ENCODE measurements at regions not wholly inside any gene's neighbourhood (a gene's known extent, or its start where the extent isn't known, plus 50 kb on each side); places are given as distances from the start of the nearest gene placed in this dataset.
A peak's percentile ranks its signal among the peaks of the same experiment; 100 is the strongest.
"Not testable (repeated sequence)": the region's sequence is repeated elsewhere in the genome, so short reads cannot be mapped to it uniquely, and the experiment has no call there.

DNA sequence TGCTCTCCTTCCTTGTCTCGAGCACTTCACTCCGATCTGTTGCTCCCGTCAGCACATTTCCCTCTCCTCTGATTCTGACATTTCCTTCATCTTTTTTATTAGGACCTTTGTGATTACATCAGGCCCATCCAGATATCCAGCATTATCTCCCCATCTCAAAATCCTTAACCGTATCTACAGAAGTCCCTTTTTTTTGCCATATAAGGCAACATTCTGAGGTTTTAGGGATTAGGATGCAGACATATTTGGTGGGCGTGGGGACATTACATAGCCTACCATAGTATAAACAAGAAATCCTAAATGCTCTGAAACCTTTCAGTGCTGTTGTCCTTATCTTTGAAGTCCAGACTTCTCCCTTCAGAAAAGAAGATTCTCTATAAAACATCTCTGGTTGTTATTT lies 505.0 kb upstream of the PITX2 start:
- no peaks in the 10 kb centered on the region for H3K36me3 ChIP-seq (ENCODE audit: control insufficient read depth, insufficient read depth, low read length)
- peak overlapping the region; percentile 8; the same call in 1 of the 2 replicates for H3K27ac ChIP-seq (ENCODE audit: low read depth, low read length)
- no peak overlapping the region for H3K4me3 ChIP-seq (ENCODE audit: low read depth, low read length)
- H3K9me3 ChIP-seq (ENCODE audit: control insufficient read depth, insufficient read depth, low read depth, low read length), result no peaks in the 10 kb centered on the region
- no peaks in the 10 kb centered on the region; the same call in 1 of the 2 replicates for H3K4me1 ChIP-seq (ENCODE audit: control insufficient read depth, insufficient read depth, low read length)
- no peak overlapping the region for H3K9ac ChIP-seq (ENCODE audit: low read length)
- no peaks in the 10 kb centered on the region for H3K27me3 ChIP-seq (ENCODE audit: control insufficient read depth, insufficient read depth, low read length)

DNA sequence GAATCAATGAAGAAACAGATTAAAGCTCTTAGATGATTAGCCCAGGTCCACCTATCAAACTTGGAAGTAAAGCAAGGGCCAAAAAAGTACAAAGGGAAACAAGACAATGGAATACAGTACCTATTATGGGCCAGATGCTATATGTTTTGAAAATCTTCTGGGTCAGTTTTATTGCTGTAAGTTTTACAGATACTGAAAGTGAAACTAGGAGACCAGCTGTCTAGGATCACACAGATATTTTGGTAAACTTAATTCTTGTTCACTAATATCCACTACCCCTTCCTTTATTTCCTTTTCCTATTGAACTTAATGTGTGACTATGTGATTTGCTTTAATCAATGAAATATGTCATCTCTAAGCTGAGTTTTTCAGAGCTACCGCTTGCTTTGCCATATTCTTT lies 505.4 kb upstream of the PITX2 start:
- H3K9me3 ChIP-seq (ENCODE audit: control insufficient read depth, insufficient read depth, low read depth, low read length), result no peaks in the 10 kb centered on the region
- H3K4me1 ChIP-seq (ENCODE audit: control insufficient read depth, insufficient read depth, low read length), result no peaks in the 10 kb centered on the region; the same call in 1 of the 2 replicates
- H3K4me3 ChIP-seq (ENCODE audit: low read depth, low read length), result no peak overlapping the region
- peak overlapping the region; percentile 8; the same call in 1 of the 2 replicates for H3K27ac ChIP-seq (ENCODE audit: low read depth, low read length)
- no peak overlapping the region for H3K9ac ChIP-seq (ENCODE audit: low read length)
- H3K36me3 ChIP-seq (ENCODE audit: control insufficient read depth, insufficient read depth, low read length), result no peaks in the 10 kb centered on the region
- no peaks in the 10 kb centered on the region for H3K27me3 ChIP-seq (ENCODE audit: control insufficient read depth, insufficient read depth, low read length)

DNA sequence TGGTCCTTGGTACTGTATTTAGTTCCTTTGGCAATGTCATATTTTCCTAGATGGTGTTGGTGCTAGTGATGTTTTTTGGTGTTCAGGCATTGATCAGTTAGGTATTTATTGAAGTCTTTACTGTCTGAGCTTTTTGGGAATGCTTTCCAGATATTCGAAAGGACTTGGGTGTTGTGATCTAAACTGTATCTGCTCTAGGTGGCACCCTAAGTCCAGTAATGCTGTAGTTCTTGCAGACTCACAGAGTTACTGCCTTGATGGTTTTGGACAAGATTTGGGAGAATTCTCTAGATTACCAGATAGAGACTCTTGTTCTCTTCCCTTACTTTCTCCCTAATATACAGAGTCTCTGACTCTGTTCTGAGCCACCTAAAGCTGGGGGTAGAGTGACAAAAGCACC lies 513.6 kb upstream of the PITX2 start:
- Histone ChIP-seq H3K9ac (ENCODE audit: low read length) (no peak overlapping the region), H3K27ac (ENCODE audit: low read depth, low read length) (no peak overlapping the region)

DNA sequence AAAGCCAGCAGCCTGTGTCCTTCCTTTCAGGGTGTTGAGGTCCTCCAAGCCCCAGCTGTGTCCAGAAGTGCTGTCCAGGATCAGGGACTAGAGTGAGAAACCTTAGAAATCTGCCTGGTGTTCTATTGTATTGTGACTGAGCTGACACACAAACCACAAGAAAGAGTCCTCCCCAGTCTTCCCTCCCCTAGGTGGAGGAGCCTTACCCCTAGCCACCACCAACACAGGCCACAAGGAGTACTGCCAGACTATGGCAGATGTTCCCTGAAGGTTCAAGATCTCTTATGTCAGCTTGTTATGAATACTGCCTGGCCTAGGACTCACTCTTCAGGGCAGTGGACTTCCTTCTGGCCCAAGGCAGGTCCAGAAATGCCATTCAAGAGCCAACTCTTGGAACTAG lies 514.1 kb upstream of the PITX2 start:
- Histone ChIP-seq H3K9me3 (ENCODE audit: control insufficient read depth, insufficient read depth, low read depth, low read length) (no peaks in the 10 kb centered on the region), H3K27ac (ENCODE audit: low read depth, low read length) (no peak overlapping the region), H3K36me3 (ENCODE audit: control insufficient read depth, insufficient read depth, low read length) (no peaks in the 10 kb centered on the region), H3K9ac (ENCODE audit: low read length) (no peak overlapping the region), H3K4me1 (ENCODE audit: control insufficient read depth, insufficient read depth, low read length) (no peaks in the 10 kb centered on the region), H3K27me3 (ENCODE audit: control insufficient read depth, insufficient read depth, low read length) (no peaks in the 10 kb centered on the region), H3K4me3 (ENCODE audit: low read depth, low read length) (no peak overlapping the region)

More for the DNA sequence above, 513.6 kb upstream of the PITX2 start:
- Histone ChIP-seq H3K4me1 (ENCODE audit: control insufficient read depth, insufficient read depth, low read length) (no peaks in the 10 kb centered on the region), H3K9me3 (ENCODE audit: control insufficient read depth, insufficient read depth, low read depth, low read length) (no peaks in the 10 kb centered on the region), H3K4me3 (ENCODE audit: low read depth, low read length) (no peak overlapping the region), H3K27me3 (ENCODE audit: control insufficient read depth, insufficient read depth, low read length) (no peaks in the 10 kb centered on the region), H3K36me3 (ENCODE audit: control insufficient read depth, insufficient read depth, low read length) (no peaks in the 10 kb centered on the region)

DNA sequence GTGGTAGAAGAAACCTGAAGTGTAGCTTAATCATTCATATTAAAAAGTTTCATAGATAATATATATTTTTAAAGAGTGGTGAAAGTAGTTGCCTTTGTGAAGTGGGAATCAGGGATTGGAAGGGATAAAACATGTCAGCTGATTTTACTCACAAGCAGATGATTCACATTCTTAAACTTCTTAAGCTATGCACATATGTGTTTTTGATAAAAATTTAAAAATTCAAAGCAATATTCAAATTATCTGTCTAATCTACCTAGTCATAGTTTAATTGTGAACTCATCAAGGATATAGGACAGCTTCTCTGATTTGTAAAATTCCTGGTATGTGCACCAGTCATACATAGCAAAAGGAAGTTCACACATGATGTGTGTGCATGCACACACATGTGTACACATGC lies 520.6 kb upstream of the PITX2 start:
- H3K9me3 ChIP-seq (ENCODE audit: control insufficient read depth, insufficient read depth, low read depth, low read length), result no peaks in the 10 kb centered on the region
- H3K27me3 ChIP-seq (ENCODE audit: control insufficient read depth, insufficient read depth, low read length), result no peaks in the 10 kb centered on the region
- H3K4me3 ChIP-seq (ENCODE audit: low read depth, low read length), result no peak overlapping the region
- no peaks in the 10 kb centered on the region for H3K36me3 ChIP-seq (ENCODE audit: control insufficient read depth, insufficient read depth, low read length)
- H3K9ac ChIP-seq (ENCODE audit: low read length), result no peak overlapping the region
- H3K27ac ChIP-seq (ENCODE audit: low read depth, low read length), result no peak overlapping the region
- no peaks in the 10 kb centered on the region for H3K4me1 ChIP-seq (ENCODE audit: control insufficient read depth, insufficient read depth, low read length)

DNA sequence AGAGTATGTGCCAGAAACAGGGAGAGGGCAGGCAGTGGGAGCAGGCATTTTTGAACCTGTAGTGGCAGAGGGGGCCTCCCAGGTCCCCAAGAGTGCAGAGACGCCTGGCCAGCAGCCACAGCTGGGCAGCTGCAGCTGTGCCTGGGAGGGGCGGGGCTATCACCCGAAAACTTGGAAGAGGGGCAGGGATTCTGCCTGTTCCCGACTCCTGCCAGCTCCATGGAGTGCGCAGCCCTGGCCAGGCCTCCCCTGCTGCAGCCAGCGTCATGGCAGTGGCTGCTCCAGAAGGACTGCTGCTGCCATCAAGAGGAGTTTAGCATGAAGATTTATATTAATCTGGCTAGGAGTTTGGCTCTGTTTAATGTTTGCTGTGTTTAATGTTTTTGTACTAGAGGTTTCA lies 532.1 kb upstream of the PITX2 start:
- H3K4me3 ChIP-seq (ENCODE audit: low read depth, low read length), result no peak overlapping the region
- H3K36me3 ChIP-seq (ENCODE audit: control insufficient read depth, insufficient read depth, low read length), result no peaks in the 10 kb centered on the region
- no peak overlapping the region for H3K9ac ChIP-seq (ENCODE audit: low read length)
- no peaks in the 10 kb centered on the region for H3K4me1 ChIP-seq (ENCODE audit: control insufficient read depth, insufficient read depth, low read length)
- H3K9me3 ChIP-seq (ENCODE audit: control insufficient read depth, insufficient read depth, low read depth, low read length), result peaks cover 17% of the 10 kb centered on the region
- no peaks in the 10 kb centered on the region for H3K27me3 ChIP-seq (ENCODE audit: control insufficient read depth, insufficient read depth, low read length)
- H3K27ac ChIP-seq (ENCODE audit: low read depth, low read length), result no peak overlapping the region

DNA sequence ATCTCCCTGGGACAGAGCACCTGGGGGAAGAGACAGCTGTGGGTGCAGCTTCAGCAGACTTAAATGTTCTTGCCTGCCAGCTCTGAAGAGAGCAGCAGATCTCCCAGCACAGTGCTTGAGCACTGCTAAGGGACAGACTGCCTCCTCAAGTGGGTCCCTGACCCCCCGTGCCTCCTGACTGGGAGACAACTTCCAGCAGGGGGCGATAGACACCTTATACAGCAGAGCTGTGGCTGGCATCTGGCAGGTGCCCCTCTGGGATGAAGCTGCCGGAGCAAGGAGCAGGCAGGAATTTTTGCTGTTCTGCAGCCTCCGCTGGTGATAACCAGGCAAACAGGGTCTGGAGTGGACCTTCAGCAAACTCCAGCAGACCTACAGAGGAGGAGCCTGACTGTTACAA lies 541.7 kb upstream of the PITX2 start:
- not testable (repeated sequence) for H3K9ac ChIP-seq (ENCODE audit: low read length); H3K36me3 ChIP-seq (ENCODE audit: control insufficient read depth, insufficient read depth, low read length); H3K4me1 ChIP-seq (ENCODE audit: control insufficient read depth, insufficient read depth, low read length); H3K9me3 ChIP-seq (ENCODE audit: control insufficient read depth, insufficient read depth, low read depth, low read length); H3K27ac ChIP-seq (ENCODE audit: low read depth, low read length); H3K4me3 ChIP-seq (ENCODE audit: low read depth, low read length); H3K27me3 ChIP-seq (ENCODE audit: control insufficient read depth, insufficient read depth, low read length)

DNA sequence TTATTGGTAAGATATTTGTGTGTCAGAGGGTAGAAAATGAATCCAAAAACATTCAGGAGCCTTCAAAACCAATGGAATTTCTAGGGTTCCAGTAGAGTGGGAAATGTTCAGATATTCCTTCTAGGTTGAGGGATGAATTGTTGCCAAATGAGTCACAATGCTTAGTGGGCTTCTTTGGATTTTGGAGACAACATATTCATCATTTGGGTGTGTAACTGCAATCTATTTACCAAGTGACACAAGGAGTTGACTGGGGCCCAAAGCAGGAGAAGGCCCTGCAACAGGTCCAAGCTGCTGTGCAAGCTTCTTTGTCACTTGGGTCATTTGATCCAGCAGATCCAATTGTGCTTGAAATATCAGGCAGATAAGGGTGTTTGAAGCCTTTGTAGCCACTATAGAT lies 551.5 kb upstream of the PITX2 start:
- Histone ChIP-seq H3K9me3 (ENCODE audit: control insufficient read depth, insufficient read depth, low read depth, low read length) (no peaks in the 10 kb centered on the region), H3K27me3 (ENCODE audit: control insufficient read depth, insufficient read depth, low read length) (no peaks in the 10 kb centered on the region), H3K4me3 (ENCODE audit: low read depth, low read length) (no peak overlapping the region), H3K36me3 (ENCODE audit: control insufficient read depth, insufficient read depth, low read length) (no peaks in the 10 kb centered on the region), H3K9ac (ENCODE audit: low read length) (no peak overlapping the region), H3K27ac (ENCODE audit: low read depth, low read length) (no peak overlapping the region), H3K4me1 (ENCODE audit: control insufficient read depth, insufficient read depth, low read length) (no peaks in the 10 kb centered on the region)

DNA sequence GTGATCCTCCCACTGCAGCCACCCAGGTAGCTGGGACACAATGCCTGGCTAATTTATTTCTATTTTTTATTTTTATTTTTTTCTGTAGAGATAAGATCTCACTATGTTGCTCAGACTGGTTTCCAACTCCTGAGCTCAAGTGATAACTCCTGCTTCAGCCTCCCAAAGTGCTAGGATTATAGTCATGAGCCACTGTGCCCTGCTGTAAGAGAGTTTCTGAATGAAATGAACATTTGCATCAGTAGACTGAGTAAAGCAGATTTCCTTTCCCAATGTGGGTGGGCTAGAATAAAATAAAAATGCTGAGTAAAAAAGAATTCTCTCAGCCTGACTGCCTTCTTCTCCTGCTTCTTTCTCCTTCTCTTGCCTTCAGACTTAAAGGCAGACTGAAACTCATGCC lies 555.4 kb upstream of the PITX2 start:
- no peaks in the 10 kb centered on the region for H3K27me3 ChIP-seq (ENCODE audit: control insufficient read depth, insufficient read depth, low read length)
- H3K27ac ChIP-seq (ENCODE audit: low read depth, low read length), result no peak overlapping the region
- peaks cover 16% of the 10 kb centered on the region for H3K9me3 ChIP-seq (ENCODE audit: control insufficient read depth, insufficient read depth, low read depth, low read length)
- H3K4me1 ChIP-seq (ENCODE audit: control insufficient read depth, insufficient read depth, low read length), result no peaks in the 10 kb centered on the region
- no peaks in the 10 kb centered on the region for H3K36me3 ChIP-seq (ENCODE audit: control insufficient read depth, insufficient read depth, low read length)
- H3K4me3 ChIP-seq (ENCODE audit: low read depth, low read length), result no peak overlapping the region
- no peak overlapping the region for H3K9ac ChIP-seq (ENCODE audit: low read length)

DNA sequence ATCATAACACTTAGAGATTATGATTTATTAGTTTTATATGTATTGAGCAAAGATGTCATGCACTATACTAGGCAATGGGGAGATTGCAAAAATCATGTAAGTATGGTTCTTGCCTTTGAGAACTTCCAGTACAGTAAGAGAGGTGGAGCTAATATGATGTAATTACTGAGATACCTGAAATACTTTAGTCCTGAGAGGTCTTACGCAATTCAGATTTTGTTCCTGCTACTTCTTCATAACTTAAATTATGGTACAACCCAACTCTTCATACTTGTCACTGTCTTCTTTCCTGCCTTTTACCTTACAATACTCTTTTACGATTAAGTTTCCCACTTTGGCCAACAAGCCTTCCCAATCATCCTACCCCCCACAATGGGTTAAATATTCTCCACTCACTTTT lies 564.2 kb upstream of the PITX2 start:
- H3K4me3 ChIP-seq (ENCODE audit: low read depth, low read length), result no peak overlapping the region
- peaks cover 20% of the 10 kb centered on the region for H3K9me3 ChIP-seq (ENCODE audit: control insufficient read depth, insufficient read depth, low read depth, low read length)
- no peaks in the 10 kb centered on the region for H3K4me1 ChIP-seq (ENCODE audit: control insufficient read depth, insufficient read depth, low read length)
- no peak overlapping the region for H3K9ac ChIP-seq (ENCODE audit: low read length)
- no peak overlapping the region for H3K27ac ChIP-seq (ENCODE audit: low read depth, low read length)
- no peaks in the 10 kb centered on the region for H3K27me3 ChIP-seq (ENCODE audit: control insufficient read depth, insufficient read depth, low read length)
- H3K36me3 ChIP-seq (ENCODE audit: control insufficient read depth, insufficient read depth, low read length), result no peaks in the 10 kb centered on the region

DNA sequence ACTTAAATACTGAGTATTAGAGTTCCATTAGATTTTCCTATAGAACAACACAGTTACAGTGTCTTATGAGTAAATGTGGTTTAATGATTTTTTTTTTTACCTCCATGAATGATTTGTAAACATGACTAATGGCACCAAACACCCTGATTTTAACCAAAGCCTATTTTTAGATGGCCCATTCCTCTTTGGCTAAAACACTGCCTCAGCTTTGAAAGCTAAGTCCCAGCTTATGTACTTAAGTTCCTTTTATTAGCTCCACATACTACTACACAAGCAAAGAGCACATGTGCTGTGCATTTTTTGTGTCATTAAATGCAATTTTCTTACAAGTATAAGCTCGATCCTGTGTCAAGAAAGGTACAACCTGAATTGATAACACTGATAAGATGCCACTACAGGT lies 575.6 kb upstream of the PITX2 start:
- Histone ChIP-seq H3K9me3 (ENCODE audit: control insufficient read depth, insufficient read depth, low read depth, low read length) (no peaks in the 10 kb centered on the region), H3K27ac (ENCODE audit: low read depth, low read length) (no peak overlapping the region), H3K27me3 (ENCODE audit: control insufficient read depth, insufficient read depth, low read length) (no peaks in the 10 kb centered on the region), H3K4me3 (ENCODE audit: low read depth, low read length) (no peak overlapping the region), H3K9ac (ENCODE audit: low read length) (no peak overlapping the region), H3K4me1 (ENCODE audit: control insufficient read depth, insufficient read depth, low read length) (no peaks in the 10 kb centered on the region), H3K36me3 (ENCODE audit: control insufficient read depth, insufficient read depth, low read length) (no peaks in the 10 kb centered on the region)

DNA sequence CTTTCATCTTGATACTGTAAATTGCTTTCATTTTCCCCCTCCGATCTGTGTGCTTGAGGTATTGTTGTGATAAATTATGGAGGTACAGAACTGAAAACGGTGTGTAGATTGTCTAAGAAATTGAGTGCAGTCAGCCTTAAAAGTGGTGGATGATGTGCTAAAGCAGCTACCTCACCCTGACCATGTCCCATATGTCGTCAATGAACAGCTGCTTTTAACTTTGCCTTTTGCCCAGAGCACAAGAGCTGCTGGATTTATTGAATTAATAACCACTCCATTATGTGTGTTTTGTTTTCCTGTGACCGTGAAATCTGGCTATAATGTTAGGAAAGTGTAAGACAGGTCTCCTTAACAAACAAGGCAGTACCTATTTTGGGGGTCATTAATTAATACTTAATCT lies 581.9 kb upstream of the PITX2 start:
- no peaks in the 10 kb centered on the region for H3K36me3 ChIP-seq (ENCODE audit: control insufficient read depth, insufficient read depth, low read length)
- H3K4me3 ChIP-seq (ENCODE audit: low read depth, low read length), result no peak overlapping the region
- no peaks in the 10 kb centered on the region for H3K9me3 ChIP-seq (ENCODE audit: control insufficient read depth, insufficient read depth, low read depth, low read length)
- H3K27ac ChIP-seq (ENCODE audit: low read depth, low read length), result no peak overlapping the region
- H3K27me3 ChIP-seq (ENCODE audit: control insufficient read depth, insufficient read depth, low read length), result no peaks in the 10 kb centered on the region
- H3K9ac ChIP-seq (ENCODE audit: low read length), result no peak overlapping the region
- H3K4me1 ChIP-seq (ENCODE audit: control insufficient read depth, insufficient read depth, low read length), result peaks cover 10% of the 10 kb centered on the region
